Heart left ventricle (tissue), 16 donors: ENCODE measurements at regions not wholly inside any gene's neighbourhood (a gene's known extent, or its start where the extent isn't known, plus 50 kb on each side); places are given as distances from the start of the nearest gene placed in this dataset.

Source experiments
- ATAC-seq, 4 donors: fragments of 200-7000 bp; cut with Tn5 transposase; one replicate each; pipeline ENCODE4 v1.9.1; 2020 to 2022; ENCODE audit warnings: moderate library complexity in 4 of 4, mild to moderate bottlenecking in 3 of 4, moderate number of reproducible peaks in 1 of 4
- DNase-seq, 5 donors: peaks; one replicate each; pipeline ENCODE4 v3.0.0-alpha.2; 2020
- H3K27ac ChIP-seq, 12 donors: fragments of 200-600 bp; sonication (generic) in 4 of 12; one replicate each; pipeline versions ENCODE4 v1.5.0 to v1.8.0; 2016 to 2022; ENCODE audit warnings: mild to moderate bottlenecking in 2 of 12
- H3K27me3 ChIP-seq, 9 donors: fragments of 200-600 bp; sonication (generic) in 2 of 9; one replicate each; pipeline versions ENCODE4 v1.5.1 to v1.8.0; 2016 to 2022; ENCODE audit warnings: mild to moderate bottlenecking in 3 of 9
- H3K36me3 ChIP-seq, 9 donors: fragments of 200-600 bp; sonication (generic) in 2 of 9; one replicate each; pipeline versions ENCODE4 v1.5.0 to v1.8.0; 2018 to 2022; ENCODE audit warnings: mild to moderate bottlenecking in 2 of 9
- H3K4me1 ChIP-seq, 12 donors: fragments of 200-600 bp; sonication (generic) in 4 of 12; one replicate each; pipeline versions ENCODE4 v1.5.0 to v1.8.0; 2016 to 2022; ENCODE audit warnings: mild to moderate bottlenecking in 3 of 12
- H3K4me3 ChIP-seq, 12 donors: fragments of 200-600 bp; sonication (generic) in 4 of 12; one replicate each; pipeline versions ENCODE4 v1.5.0 to v1.8.0; 2017 to 2022; ENCODE audit warnings: mild to moderate bottlenecking in 9 of 12, moderate library complexity in 4 of 12
- H3K9me3 ChIP-seq, 12 donors: fragments of 200-600 bp; sonication (generic) in 4 of 12; one replicate each; pipeline versions ENCODE4 v1.5.0 to v1.8.0; 2016 to 2022; ENCODE audit warnings: mild to moderate bottlenecking in 1 of 12
- CTCF ChIP-seq, 12 donors: fragments of 200-600 bp; sonication (generic) in 4 of 12; IDR thresholded peaks; one replicate each; pipeline versions ENCODE4 v1.5.0 to v1.8.0; 2018 to 2022; ENCODE audit warnings: antibody characterized with exemption in 12 of 12, mild to moderate bottlenecking in 5 of 12
- POLR2A ChIP-seq, 2 donors: fragments of 450-650 bp; IDR thresholded peaks; one replicate each; pipeline ENCODE4 v1.6.1; 2017; ENCODE audit warnings: antibody characterized with exemption in 2 of 2, mild to moderate bottlenecking in 2 of 2, moderate library complexity in 2 of 2
- WGBS, 4 donors: extraction: QIAGEN DNeasy Blood & Tissue Kit in 2 of 4; methylation state at CpG; one replicate each; pipeline versions ENCODE4 v1.1.5 to v1.1.7; 2013 to 2018; 5-methylcytosine and 5-hydroxymethylcytosine counted together
- intact Hi-C, 10 donors: fragments of 100-400 bp; cut with DNase I; formaldehyde crosslinking; loops; one replicate each; pipeline versions ENCODE4 v1.11.1 to v1.14.2; 2022
- donor health status: ischemic (EF 13 %, LVEDD 7.1; RV severe dilation, severe dysfunction).
- donor health status: healthy with polysubstance abuse.
- donor health status: DM: no; HTN: yes; CAD: no.
- donor health status: DM: no; HTN: no; CAD: no.
- donor health status: ischemic (EF 25% LVEDD 6.9; RV normal size, moderate dysfunction).
- donor health status: ischemic (EF 25% LVEDD 5.7; RV mildly dilated, moderate dysfunction).
- donor health status: healthy.
- donor health status: DM: yes; HTN: yes; CAD: no.
- donor health status: ischemic (EF 35%, LVEDD 5.7; RV mildly dilated, moderate dysfunction).
- donor health status: nonischemic (EF 11% LVEDD 7.7; RV severe dilation, severe dysfunction).
- donor health status: DM: yes; HTN: yes; CAD: no.
- donor health status: PGD.
- donor health status: ischemic (EF 29% LVEDD 5.4; RV normal size, mild dysfunction).
- donor health status: nonischemic (EF 23%, LVEDD 6.1; RV moderate dilation, normal function).

DNA sequence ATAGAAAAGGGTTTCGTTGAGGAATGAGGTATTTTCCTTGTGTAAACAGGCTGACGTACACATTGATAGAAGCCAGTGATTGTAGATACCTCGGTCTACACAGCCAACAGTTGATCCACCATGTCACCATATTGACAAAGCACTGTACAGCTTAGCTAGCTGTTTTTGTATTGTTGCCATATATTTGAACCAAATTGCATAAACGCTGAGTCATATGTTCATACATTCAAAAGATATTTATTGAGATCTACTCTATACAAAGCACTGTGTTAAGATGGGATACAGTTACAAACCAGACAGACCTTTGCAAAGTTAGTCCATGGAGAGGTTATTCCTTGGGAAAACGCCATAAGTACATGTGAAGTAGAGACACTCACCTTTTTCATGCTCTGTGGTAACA lies 132.4 kb upstream of the ATP1B1 start:
- no peaks in the 10 kb centered on the region for H3K36me3 ChIP-seq
- H3K9me3 ChIP-seq, result no peaks in the 10 kb centered on the region
- H3K4me1 ChIP-seq, result peaks cover 0 to 10% (median 5%) of the 10 kb centered on the region in 12 donors
- no peak for DNase-seq
- H3K4me3 ChIP-seq, result no peak overlapping the region
- TF ChIP-seq CTCF (IDR thresholded peaks at IDR 0.05) (no peak), POLR2A (IDR thresholded peaks at IDR 0.05) (no peak)
- ATAC-seq, result no peak
- intact Hi-C loops, result loop anchor here in 1 of 10 donors (5.0 kb wide), 1 partner anchor 112 kb away; no protein-coding TSS in a partner anchor
- H3K27me3 ChIP-seq, result no peaks in the 10 kb centered on the region
- H3K27ac ChIP-seq, result no peak overlapping the region
- 93 to 99% (median 96%) methylated on average over 5 of the region's 5 CpGs for WGBS, 4 donors

DNA sequence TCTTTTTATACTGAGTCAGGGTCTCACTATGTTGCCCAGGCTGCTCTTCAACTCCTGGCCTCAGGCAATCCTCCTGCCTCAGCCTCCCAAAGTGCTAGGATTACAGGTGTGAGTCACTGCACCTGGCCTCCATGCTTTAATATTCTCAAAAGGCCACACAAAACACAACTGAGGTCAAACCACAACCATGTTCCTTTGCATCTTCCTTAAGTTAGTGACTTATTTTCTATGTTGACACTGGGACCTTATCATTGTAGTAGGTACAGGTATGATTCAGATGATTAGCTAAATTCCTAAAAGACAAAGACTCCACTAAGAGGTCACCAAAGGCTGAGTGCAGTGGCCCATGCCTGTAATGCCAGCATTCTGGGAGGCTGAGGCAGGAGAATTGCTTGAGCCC lies 131.9 kb upstream of the ATP1B1 start:
- H3K27ac ChIP-seq, result no peak overlapping the region
- intact Hi-C loops, result loop anchor here in 1 of 10 donors (5.0 kb wide), 1 partner anchor 112 kb away; no protein-coding TSS in a partner anchor

GRCh38 chr1:168976267-168976666 lies 130.2 kb upstream of the ATP1B1 start:
- no peak overlapping the region for H3K4me3 ChIP-seq
- H3K4me1 ChIP-seq, result peaks cover 0 to 4% (median under 1%) of the 10 kb centered on the region in 12 donors
- H3K27me3 ChIP-seq, result no peaks in the 10 kb centered on the region
- ATAC-seq (no peak), DNase-seq (no peak)
- H3K36me3 ChIP-seq, result no peaks in the 10 kb centered on the region
- no peaks in the 10 kb centered on the region for H3K9me3 ChIP-seq
- TF ChIP-seq CTCF (IDR thresholded peaks at IDR 0.05) (no peak), POLR2A (IDR thresholded peaks at IDR 0.05) (no peak)
- no peak overlapping the region for H3K27ac ChIP-seq
- intact Hi-C loops, result no loop called here
- 83 to 92% (median 90%) methylated on average over 1 of the region's 1 CpG for WGBS, 4 donors

More for the DNA sequence above, 131.9 kb upstream of the ATP1B1 start:
- DNase-seq, result no peak
- peaks cover 0 to 10% (median 5%) of the 10 kb centered on the region in 12 donors for H3K4me1 ChIP-seq
- H3K36me3 ChIP-seq, result no peaks in the 10 kb centered on the region
- no peak overlapping the region for H3K4me3 ChIP-seq
- no peaks in the 10 kb centered on the region for H3K27me3 ChIP-seq
- H3K9me3 ChIP-seq, result no peaks in the 10 kb centered on the region
- TF ChIP-seq CTCF (IDR thresholded peaks at IDR 0.05), result no peak
- no peak for TF ChIP-seq POLR2A (IDR thresholded peaks at IDR 0.05)
- no peak for ATAC-seq

GRCh38 chr1:168977618-168978017 lies 128.9 kb upstream of the ATP1B1 start:
- no peak overlapping the region for H3K4me3 ChIP-seq
- no peaks in the 10 kb centered on the region for H3K9me3 ChIP-seq
- no peak for ATAC-seq
- no peak for DNase-seq
- peaks cover 0 to 3% (median 0%) of the 10 kb centered on the region in 12 donors for H3K4me1 ChIP-seq
- WGBS, 4 donors, result 78 to 84% (median 82%) methylated on average over 5 of the region's 5 CpGs
- H3K36me3 ChIP-seq, result no peaks in the 10 kb centered on the region
- TF ChIP-seq CTCF (IDR thresholded peaks at IDR 0.05) (no peak), POLR2A (IDR thresholded peaks at IDR 0.05) (no peak)
- H3K27ac ChIP-seq, result no peak overlapping the region
- intact Hi-C loops, result no loop called here
- H3K27me3 ChIP-seq, result no peaks in the 10 kb centered on the region
